GM21786 (cell line): ENCODE measurements at regions not wholly inside any gene's neighbourhood (a gene's known extent, or its start where the extent isn't known, plus 50 kb on each side); places are given as distances from the start of the nearest gene placed in this dataset.

Source experiments
- ATAC-seq: cut with Tn5 transposase; IDR thresholded peaks from one replicate; pipeline ENCODE4 v1.9.1; 2021; ENCODE audit not compliant: unreplicated experiment

- no peak for ATAC-seq
These were observed 266.3 kb downstream of the FBXW7 start for GRCh38 chr4:152269448-152270191.

GRCh38 chr4:152267811-152268210 lies 268.1 kb downstream of the FBXW7 start:
- no peak for ATAC-seq

GRCh38 chr4:152266831-152267480 lies 268.9 kb downstream of the FBXW7 start:
- ATAC-seq: no peak

- ATAC-seq: no peak
These were observed 270.7 kb downstream of the FBXW7 start for GRCh38 chr4:152265149-152265621.

GRCh38 chr4:152264106-152264505 lies 271.8 kb downstream of the FBXW7 start:
- ATAC-seq: no peak

- ATAC-seq: no peak
These were observed 276.0 kb downstream of the FBXW7 start for GRCh38 chr4:152259866-152260265.

GRCh38 chr4:152258804-152259708 lies 276.8 kb downstream of the FBXW7 start:
- no peak for ATAC-seq

GRCh38 chr4:152258391-152258790 lies 277.5 kb downstream of the FBXW7 start:
- ATAC-seq: no peak

- no peak for ATAC-seq
These were observed 278.3 kb downstream of the FBXW7 start for GRCh38 chr4:152257601-152258066.

- no peak for ATAC-seq
These were observed 278.9 kb downstream of the FBXW7 start for GRCh38 chr4:152256996-152257395.

GRCh38 chr4:152255437-152255836 lies 280.5 kb downstream of the FBXW7 start:
- peak; percentile 92 for ATAC-seq

- no peak for ATAC-seq
These were observed 287.5 kb downstream of the FBXW7 start for GRCh38 chr4:152248347-152248746.

- no peak for ATAC-seq
These were observed 288.5 kb downstream of the FBXW7 start for GRCh38 chr4:152247271-152247975.

GRCh38 chr4:152246659-152247058 lies 289.2 kb downstream of the FBXW7 start:
- no peak for ATAC-seq

GRCh38 chr4:152245680-152246079 lies 290.2 kb downstream of the FBXW7 start:
- ATAC-seq: no peak

- ATAC-seq: no peak
These were observed 291.2 kb downstream of the FBXW7 start for GRCh38 chr4:152244659-152245058.

- no peak for ATAC-seq
These were observed 291.8 kb downstream of the FBXW7 start for GRCh38 chr4:152243896-152244595.

GRCh38 chr4:152243206-152243605 lies 292.7 kb downstream of the FBXW7 start:
- ATAC-seq: no peak

GRCh38 chr4:152240232-152240631 lies 295.7 kb downstream of the FBXW7 start:
- no peak for ATAC-seq

- ATAC-seq: no peak
These were observed 296.7 kb downstream of the FBXW7 start for GRCh38 chr4:152239216-152239615.
